GM19043 (cell line): ENCODE measurements at regions not wholly inside any gene's neighbourhood (a gene's known extent, or its start where the extent isn't known, plus 50 kb on each side); places are given as distances from the start of the nearest gene placed in this dataset.

Source experiments
- ATAC-seq: cut with Tn5 transposase; IDR thresholded peaks from one replicate; pipeline ENCODE4 v1.9.1; 2021; ENCODE audit warnings: low read depth; ENCODE audit not compliant: unreplicated experiment

DNA sequence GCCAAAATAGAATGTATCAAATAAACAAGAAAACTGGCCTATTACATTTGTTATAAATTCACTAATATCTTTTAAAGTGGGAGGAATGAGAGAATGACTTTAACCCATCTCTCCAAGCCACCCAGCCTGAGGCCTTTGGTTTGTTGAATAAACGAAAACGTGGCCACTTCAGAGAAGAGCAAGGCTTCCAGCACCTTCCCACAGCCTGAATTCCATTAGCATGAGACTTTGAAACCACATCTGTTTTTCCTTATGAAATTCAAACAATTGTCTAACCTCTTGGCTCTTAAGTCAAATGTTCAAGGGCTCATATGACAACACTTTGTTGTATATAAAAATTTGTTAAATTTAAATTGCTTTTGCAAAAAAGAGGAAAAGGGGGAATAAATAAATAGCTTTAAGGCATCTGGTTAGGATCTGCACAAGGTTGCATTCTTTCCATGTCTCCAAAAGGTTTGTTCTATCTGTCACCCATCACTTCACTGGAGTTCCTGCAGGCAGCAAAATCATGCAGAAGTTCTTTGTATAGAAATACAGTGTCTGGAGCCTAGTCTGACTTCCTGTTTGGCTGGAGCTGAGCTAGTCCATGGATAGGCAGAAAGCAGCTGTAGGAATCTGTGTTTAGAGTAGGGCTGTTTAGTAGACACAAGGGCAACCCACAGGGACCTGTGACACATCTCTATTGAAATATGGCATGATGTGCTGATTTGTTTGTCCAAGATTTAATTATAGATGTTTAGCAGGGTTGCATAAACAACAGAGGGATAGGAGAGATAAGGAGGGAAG, 502.3 kb downstream of the KCTD12 start:
- ATAC-seq: no peak

DNA sequence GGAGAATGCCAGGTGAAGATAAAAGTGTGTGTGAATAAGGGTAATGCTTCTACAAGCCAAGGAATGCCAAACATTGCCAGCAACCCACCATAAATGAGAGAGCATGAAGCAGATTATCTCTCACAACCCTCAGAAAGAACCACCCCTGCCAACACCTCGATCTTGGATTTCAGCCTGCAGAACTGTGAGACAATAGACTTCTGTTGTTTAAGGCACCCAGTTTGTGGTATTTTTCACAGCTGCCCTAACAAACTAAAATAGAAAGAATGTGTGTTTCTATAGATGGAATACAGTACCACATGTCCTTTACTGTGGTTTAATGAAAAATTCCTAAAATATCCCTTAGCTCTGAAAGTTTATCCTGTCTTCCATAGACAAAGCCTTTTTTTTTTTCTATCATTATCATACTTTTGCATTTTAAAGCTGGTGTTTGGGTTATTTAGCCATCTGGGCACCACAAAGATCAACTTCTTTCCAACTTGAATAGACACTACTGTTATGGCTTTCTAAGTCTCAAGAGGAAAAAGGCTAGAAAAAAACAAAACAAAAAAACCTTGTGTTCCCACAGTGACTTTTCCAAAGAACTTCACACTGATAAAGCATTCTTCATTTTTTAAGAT, 505.6 kb downstream of the KCTD12 start:
- no peak for ATAC-seq

DNA sequence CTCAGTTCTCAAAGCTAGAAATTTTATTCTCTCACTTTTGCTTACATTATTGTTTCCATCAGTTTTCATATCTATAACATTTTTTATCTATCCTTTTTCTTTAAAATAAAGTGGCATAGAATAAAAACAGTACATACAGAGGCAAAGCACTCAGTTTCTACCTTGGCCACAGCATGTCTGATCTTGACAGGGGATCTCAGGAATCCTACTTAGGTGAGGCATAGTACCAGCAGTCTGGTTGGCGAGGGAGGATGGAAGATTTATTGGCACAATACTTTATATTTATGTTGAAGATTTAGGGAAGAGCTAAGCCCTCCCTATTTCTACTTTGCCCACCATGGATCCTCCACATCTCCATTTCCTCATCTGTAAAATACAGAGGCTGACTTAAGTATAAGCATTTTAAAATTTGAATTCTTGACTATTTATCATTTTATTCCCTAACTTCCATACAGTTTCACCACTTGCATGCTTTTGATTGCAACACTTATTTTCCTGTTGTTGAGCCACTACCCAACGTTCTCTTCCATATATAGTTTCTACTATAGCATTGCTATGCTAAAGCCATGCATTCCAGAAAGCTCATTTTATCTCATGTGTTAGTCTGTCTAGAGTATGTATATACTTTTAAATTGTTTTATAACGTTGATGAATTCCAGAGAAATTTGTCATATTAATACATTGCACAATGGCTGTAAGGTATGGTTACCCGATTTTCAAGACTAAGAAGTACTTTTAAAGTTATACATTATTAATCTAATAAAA, 506.7 kb downstream of the KCTD12 start:
- no peak for ATAC-seq

DNA sequence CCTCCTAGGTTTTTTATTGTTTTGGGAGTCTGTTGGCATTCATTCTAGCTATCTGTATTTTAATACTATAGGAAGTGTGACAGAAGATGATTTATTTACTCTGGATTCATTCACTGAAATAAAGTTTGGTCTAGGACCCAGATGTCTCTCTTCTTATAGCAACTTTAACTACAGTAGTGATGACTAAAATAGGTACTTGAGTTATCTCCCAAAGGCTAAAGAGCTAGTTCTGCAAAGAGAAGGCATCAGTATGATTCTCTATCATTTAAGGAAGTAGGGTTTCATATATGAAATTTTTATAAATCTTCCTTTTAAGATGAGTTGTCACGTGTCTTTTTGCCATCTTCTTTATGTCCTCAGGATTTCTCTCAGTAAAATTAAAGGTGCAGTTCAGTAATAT, 507.4 kb downstream of the KCTD12 start:
- no peak for ATAC-seq

DNA sequence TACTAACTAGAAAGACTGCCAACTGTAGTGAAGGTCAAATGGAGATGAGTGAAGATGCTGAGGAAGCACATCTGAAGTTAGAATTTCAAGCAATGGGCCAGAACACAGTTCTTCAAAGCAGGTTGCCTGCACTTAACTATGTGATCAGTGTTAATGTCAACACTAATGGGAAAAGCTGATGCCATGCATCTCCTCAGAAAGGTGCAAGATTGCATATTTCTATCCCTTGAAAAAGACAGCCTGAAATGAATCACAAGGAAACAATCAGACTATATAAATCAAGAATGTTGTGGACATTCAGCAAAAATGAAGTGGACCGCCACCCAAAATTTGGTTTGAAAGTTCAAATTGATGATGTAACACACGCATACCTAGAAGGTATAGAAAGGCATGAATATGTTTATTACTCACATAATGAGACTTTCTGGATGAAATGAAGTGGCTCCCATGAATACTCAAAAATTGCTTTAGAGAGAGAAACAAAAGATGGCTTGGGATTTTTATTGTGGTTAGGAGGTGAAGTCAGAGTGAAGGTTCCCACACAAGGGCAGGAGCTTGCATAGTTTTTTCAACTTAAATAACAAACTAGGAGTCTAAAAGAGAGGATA, 522.4 kb downstream of the KCTD12 start:
- ATAC-seq: no peak

DNA sequence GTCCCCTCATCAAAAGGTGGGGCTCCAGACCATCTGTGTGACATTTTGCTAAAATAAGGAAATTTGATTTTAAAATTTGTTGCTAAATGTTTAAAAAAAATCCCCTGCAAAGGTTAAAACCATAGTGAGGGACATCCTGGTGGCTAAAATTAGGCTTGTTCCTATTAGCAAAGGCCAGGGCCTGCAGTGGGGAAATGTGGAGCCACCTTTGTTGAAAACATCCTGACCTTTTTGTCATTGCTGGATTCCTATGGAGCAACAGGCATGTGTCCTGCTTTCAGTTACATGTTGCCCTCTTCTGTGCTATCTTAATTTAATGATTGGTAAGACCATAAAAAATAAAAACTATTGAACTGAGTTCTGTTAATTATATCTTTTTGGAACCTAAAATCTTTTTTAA, 524.3 kb downstream of the KCTD12 start:
- ATAC-seq: no peak

DNA sequence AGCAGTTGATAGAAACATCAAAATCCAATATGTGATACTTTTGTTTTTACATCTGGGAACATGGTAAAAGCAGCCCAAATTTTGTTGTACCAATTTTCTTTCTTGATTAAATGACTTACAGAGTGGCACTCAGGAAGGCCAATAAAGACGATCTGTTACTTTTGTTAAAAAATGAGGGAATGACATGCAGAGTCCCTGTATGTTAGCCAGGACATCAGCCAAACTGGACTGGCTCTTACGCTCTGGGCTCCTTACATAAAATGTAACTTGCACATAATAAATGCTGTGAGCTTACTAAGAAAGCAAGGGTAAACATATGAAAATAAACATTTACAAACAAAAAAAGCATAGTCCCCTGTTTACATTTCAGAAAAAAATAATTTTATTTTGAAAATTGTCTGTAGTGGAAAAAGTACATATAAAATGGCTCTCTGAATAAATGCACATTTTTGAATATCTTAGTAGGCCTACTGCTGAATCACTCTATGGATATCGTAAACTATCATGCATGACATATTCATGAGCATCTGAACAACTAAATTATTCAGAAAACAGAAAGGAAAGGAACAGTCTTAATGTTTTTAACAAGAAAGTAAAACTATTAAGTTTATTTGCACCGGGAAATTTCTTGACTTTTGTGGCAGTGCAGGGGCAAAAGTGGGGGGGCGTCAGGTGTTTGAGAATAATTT, 534.5 kb downstream of the KCTD12 start:
- no peak for ATAC-seq

DNA sequence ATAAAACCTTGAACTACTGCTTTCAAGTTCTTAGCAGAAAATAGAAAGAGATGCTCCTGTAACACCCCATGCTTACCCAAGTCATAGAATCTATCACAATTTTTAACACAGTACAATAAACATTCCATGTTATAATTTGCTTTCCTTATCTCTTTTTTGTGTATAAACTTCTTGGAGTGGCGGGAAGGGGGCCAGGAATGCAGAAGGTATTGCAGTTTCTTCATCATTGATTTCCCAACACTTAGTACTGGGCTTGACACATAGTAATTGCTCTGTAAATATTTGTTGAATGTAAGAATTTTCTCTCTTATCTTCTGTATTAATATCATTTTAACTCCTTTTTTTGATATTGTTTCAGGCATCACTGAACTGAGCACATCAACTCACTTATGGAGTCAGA, 535.8 kb downstream of the KCTD12 start:
- ATAC-seq: no peak

DNA sequence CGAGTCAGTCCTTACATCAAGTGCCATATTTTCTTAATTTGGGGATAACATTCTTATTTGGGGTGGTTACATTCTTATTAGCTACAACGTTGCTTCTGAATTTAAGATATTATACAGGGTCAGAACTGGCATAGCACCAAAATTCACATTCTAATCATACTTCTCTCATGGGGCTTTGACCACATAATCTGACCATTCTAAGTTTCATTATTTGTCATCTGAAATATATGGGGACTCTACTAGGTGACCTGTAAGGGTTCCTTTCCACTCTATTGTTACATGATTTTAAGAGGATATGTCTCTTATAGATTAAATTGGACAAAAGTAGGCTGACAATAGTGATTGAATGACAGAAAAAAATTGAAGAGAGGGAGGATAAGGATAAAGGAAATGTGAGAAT, 536.5 kb downstream of the KCTD12 start:
- no peak for ATAC-seq

DNA sequence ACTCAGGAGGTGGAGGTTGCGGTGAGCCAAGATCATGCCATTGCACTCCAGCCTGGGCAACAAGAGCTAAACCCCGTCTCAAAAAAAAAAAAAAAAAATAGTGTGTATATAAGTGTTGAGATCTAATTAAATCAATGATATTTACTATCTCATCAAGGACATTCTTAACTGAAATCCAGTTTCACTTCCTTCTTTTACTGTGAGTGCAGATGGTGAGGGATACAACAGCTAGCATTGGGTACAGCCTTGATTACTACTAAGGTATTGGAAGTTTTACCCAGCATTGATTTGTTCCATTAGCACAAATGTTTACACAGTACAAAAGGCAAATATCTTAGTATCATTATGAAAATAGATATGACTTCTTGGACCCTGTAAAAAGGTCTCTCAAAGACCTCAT, 546.6 kb downstream of the KCTD12 start:
- ATAC-seq: no peak

DNA sequence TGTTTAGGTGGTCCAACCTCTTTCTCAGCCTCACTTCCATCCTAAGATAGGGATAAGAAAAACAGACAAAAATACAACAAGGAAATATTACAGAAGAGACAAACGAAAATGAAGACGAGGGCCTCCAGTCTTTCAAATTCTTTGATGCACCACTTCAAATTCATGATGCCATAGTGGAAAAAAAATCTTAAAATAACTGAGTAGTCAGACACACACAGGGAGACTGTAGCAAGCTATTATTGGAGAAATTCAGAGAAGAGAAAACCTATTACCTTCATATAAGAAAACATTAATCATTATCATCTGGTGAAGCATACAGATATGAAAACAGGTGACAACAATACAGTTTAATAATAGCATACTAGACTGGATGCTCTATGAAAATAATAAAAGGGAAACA, 548.2 kb downstream of the KCTD12 start:
- no peak for ATAC-seq

DNA sequence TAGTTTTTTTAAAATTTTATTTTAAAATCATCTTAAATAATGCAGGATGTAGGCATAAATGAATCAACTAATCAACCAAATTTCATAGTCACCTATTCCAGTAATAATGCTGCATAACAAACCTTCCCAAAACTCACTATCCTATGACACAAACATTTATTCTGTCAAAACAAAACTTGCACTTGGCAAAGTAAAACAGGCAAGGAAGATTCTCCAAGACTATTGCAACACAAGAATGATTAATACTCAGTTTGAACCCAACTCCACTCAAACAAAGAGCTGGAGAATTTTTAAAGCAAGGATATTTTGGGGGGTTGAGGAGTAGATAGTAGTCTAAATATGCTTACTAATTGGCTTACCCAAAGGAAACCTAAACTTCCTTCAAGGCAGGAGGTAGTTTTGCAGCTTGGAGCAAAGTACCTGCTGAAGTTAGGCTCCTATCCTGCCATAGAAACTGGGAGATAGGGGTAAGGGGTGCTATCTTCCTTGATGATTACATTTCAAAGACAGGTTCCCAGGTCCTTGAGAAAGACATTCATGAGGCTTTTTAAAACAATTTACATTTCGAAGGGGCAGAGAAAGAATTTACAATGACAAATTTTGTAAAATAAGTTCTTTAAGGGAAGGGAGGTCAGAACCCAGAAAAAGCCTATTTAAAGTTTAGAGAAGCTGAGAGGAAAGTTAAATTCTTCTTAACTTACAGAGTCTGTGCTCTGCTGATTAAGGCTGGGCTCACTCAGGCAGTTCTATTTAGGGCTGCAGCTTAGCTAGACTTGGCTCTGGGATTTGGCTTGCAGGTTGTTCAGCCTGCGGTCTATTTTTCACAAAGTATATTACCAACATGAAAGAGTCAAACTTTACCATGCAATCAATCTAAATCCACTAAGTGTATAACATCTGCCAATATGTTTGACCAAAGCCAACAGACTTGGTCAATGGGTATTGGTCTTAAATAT, 549.0 kb downstream of the KCTD12 start:
- no peak for ATAC-seq

DNA sequence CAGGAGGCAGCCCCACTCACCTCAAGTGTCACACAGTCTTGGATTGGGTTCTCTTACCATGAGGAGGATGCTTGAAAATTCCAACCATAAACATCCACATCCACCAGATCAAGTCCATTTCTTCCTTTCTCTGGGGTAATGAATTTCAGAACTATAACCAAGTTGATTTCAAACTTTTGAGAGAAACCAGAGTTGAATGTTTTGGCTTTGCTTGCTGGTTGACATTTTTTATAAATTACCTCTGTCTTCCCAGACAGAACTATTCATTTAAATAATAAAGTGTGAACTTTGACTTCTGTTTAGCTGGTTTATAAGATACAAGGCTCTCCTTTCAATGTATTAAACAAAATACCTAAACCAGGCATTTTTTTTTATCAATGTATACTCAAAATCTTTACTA, 550.7 kb downstream of the KCTD12 start:
- no peak for ATAC-seq

DNA sequence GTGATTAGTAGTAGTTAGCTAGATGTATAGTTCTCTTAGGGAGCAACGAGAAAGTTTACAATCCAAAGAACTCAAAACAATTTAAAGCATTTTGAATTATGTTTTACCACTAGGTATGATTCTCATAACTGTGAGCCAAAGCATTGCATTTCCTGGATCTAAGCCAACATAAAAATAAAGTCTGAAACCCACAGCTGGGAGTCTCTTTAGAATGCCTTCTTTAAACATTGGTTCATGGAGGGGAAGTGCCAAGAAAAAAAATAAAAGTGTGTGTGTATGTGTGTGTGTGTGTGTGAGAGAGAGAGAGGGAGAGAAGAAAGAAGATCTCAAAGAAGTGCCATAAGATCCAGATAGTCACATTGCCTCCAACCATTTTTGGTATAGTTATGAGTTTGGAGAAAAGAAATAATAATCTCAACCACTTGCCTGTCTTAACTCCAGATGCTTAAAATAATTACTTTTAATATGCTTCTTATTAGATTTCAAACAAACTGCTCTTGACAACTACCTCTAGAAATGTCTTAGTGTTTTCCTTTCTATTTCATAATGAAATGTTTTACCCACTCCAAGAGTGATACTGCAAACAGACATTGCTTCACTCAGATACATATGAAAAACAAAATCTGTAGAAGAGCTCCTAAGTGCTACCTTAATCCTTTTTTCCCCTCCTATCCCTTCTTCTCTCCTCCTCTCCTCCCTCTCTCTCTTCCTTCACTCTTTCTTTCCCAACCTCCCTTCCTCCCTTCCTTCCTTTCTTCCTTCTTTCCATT, 554.1 kb downstream of the KCTD12 start:
- no peak for ATAC-seq

DNA sequence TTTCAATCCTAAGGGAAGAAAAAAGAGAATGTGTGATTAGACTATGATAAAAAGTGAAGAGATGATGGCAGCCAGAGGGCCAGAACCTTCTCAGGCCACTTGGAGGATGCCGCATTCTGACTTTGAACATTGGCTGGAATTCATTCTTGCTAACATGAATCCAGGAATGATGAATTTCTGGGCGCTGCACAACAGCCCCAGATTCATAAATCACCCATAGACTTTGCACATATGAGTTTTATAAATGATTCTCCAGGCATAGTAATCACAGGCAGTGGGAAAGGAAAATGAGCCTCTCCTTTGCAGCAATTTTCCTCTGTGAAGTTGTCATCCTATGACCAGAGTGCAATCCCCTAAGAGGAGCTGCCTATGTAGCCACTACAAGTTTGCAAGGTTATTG, 555.4 kb downstream of the KCTD12 start:
- ATAC-seq: no peak

DNA sequence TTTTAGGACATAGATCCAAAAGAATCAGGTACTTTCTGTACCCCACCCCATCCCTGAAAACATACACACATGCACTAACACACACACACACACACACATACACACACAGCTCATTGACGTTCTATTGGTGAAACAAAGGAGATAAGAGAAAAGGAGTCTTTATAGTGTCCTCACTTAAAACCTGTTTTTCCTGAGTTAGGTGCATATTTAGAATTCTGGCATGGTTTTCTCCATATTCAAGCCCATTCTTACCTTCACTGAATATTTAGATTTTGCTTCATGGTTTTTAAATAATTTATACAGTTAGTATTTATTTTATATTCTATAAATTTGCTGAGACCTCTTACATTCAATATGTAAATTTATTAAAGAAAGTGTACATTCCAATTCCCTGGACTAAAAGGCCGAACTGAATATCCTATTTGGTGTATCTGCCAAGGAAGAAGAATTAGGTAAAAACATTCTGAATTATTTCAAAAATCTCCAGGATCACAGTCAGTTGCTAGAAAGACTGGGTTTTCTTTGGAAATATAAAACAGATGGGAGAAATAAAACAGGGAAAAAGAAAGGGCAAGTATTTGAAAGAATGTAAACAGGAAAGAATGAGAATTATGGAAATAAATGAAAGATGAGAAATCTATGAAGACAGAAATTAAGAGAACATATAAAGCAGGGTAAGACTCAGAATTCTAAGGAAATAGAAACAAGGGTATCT, 556.2 kb downstream of the KCTD12 start:
- ATAC-seq: no peak

DNA sequence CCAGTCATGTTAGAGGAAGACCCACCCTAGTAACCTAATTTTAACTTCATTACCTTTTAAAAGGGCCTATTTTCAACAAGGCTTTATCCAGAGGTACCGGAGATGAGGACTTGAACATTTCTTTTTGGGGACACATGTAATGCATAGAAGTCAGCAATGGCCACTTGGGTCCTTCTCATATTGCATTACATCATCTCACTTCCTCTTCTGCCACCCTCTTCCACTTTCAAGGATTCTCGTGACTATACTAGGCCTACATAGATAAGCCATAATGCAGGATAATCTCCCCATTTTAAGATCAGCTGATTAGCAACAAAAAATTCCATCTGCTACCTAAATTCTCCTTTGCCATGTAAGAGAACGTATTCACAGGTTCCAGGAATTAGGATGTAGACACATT, 557.2 kb downstream of the KCTD12 start:
- ATAC-seq: no peak

DNA sequence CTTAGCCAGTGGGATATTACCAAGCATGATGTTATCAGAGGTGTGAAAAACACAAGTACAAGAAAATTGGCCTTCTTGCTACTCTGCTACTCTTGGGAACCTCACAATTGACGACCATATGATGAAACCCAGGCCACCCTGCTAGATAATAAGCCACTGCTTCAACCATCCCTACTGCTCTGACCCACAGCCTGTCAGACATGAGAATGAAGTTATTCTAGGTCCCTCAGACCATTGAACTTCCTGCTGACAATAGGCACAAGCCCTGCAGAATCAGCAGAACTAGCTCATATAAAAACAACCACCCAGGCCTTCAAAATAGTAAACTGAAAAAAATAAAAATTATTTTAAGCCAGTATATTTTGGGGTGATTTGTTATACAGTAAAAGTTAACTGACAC, 559.9 kb downstream of the KCTD12 start:
- ATAC-seq: no peak
